ENCODE measurements at regions not wholly inside any gene's neighbourhood (a gene's known extent, or its start where the extent isn't known, plus 50 kb on each side); places are given as distances from the start of the nearest gene placed in this dataset.

DNA sequence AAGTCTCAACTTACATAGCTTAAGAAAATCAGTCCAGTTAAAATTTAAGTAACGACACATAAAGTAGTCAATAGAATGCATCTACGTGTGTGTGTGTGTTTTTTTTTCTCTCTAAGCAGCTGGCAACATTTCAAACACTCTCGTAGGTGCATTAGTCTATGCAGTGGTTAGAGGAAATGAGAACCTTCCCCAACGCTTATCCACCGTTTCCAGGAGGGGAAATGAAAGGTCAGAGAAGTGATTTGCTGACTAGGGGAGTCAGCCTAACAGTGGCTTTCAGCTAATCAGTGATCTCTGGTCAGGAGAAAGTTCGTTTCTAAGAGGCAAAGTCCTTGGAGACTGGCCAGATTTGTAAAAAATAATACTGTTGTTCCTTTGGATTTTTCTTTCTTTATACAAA lies 806.6 kb downstream of the C6orf118 start:
- TF ChIP-seq, protein P1, sequence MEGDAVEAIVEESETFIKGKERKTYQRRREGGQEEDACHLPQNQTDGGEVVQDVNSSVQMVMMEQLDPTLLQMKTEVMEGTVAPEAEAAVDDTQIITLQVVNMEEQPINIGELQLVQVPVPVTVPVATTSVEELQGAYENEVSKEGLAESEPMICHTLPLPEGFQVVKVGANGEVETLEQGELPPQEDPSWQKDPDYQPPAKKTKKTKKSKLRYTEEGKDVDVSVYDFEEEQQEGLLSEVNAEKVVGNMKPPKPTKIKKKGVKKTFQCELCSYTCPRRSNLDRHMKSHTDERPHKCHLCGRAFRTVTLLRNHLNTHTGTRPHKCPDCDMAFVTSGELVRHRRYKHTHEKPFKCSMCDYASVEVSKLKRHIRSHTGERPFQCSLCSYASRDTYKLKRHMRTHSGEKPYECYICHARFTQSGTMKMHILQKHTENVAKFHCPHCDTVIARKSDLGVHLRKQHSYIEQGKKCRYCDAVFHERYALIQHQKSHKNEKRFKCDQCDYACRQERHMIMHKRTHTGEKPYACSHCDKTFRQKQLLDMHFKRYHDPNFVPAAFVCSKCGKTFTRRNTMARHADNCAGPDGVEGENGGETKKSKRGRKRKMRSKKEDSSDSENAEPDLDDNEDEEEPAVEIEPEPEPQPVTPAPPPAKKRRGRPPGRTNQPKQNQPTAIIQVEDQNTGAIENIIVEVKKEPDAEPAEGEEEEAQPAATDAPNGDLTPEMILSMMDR (IDR thresholded peaks at IDR 0.05): no peak
- no peak for TF ChIP-seq POLR2A (IDR thresholded peaks at IDR 0.05)
